Thyroid gland (tissue), 4 donors: ENCODE measurements at regions not wholly inside any gene's neighbourhood (a gene's known extent, or its start where the extent isn't known, plus 50 kb on each side); places are given as distances from the start of the nearest gene placed in this dataset.
A peak's percentile ranks its signal among the peaks of the same experiment; 100 is the strongest.

Experiments used
- DNase-seq, 2 donors: peaks; one replicate each; pipeline ENCODE4 v3.0.0-alpha.2; 2019
- H3K27ac ChIP-seq, 3 donors: fragments of 200-600 bp; sonication (generic); 1 replicate in 2 of 3; 2 replicates in 1 of 3; pipeline ENCODE4 v1.5.1; 2016 to 2019; ENCODE audit warnings: mild to moderate bottlenecking in 1 of 3, moderate library complexity in 1 of 3
- H3K27me3 ChIP-seq: fragments of 200-600 bp; sonication (generic); one replicate; pipeline ENCODE4 v1.5.1; 2019
- H3K36me3 ChIP-seq, 2 donors: fragments of 200-600 bp; sonication (generic); one replicate each; pipeline ENCODE4 v1.5.1; 2016 to 2019
- H3K4me1 ChIP-seq, 2 donors: fragments of 200-600 bp; sonication (generic); one replicate each; pipeline ENCODE4 v1.5.1; 2017 to 2019
- H3K4me3 ChIP-seq, 3 donors: fragments of 200-600 bp; sonication (generic); replicated peaks in 1 of 3; 1 replicate in 2 of 3; 2 replicates in 1 of 3; pipeline ENCODE4 v1.5.1; 2016; ENCODE audit warnings: mild to moderate bottlenecking in 1 of 3
- H3K9me3 ChIP-seq: fragments of 200-600 bp; sonication (generic); one replicate; pipeline ENCODE4 v1.5.1; 2017
- CTCF ChIP-seq, 6 experiments: fragments of 200-600 bp in 3 of 6; fragments of 450-650 bp in 3 of 6; sonication (generic) in 3 of 6; IDR thresholded peaks; one replicate each; pipeline ENCODE4 v1.5.1; 2016 to 2019; ENCODE audit warnings: antibody characterized with exemption in 6 of 6, mild to moderate bottlenecking in 2 of 6, inconsistent platforms in 1 of 6, moderate library complexity in 1 of 6
- POLR2A ChIP-seq, 2 donors: fragments of 450-650 bp; IDR thresholded peaks; one replicate each; pipeline ENCODE4 v1.6.1; 2017; ENCODE audit warnings: antibody characterized with exemption in 2 of 2, mild to moderate bottlenecking in 2 of 2, moderate library complexity in 1 of 2
- WGBS, 2 donors: methylation state at CpG; one replicate each; pipeline ENCODE4 v1.1.5; 2017; 5-methylcytosine and 5-hydroxymethylcytosine counted together
- intact Hi-C: fragments of 100-400 bp; cut with DNase I; formaldehyde crosslinking; loops from one replicate; pipeline ENCODE4 v1.15.1; 2023

DNA sequence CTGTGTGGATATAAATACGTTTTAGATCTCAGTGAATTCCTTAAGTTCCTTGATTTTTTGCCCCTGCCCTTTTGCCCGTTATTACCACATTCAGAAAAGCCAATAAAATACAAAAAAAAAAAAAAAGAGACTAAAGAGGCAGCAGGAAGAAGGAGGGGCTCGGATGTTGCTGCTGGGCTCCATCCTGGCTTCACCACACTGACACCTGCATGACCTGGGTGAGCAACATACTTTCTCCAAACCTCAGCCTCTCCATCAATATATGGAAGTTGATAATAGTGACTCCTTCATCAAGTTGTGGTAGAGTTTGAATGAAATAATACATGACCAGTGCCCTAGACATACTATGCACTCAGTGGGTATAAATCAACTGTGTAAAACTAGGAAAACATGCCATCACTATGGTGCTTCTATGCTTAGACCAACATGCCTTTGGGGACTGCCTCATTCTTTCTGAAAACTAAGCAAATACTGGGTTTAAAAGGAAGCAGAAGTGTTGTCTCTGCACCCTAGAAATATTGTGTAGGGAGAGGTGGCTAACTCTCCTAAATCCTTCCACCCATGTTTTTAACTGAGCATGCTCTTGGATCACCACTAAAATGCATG lies 243.0 kb downstream of the PIK3R1 start:
- DNase-seq = no peak
- peak overlapping the region in 1 of 3 donors; percentile 16 for H3K27ac ChIP-seq
- TF ChIP-seq POLR2A (IDR thresholded peaks at IDR 0.05) (no peak), CTCF (IDR thresholded peaks at IDR 0.05) (no peak)
- no peak overlapping the region for H3K4me3 ChIP-seq
- H3K27me3 ChIP-seq = no peaks in the 10 kb centered on the region
- H3K4me1 ChIP-seq = peaks cover 20 to 28% of the 10 kb centered on the region in 2 donors
- 81 to 85% methylated on average over 3 of the region's 3 CpGs for WGBS, 2 donors
- H3K36me3 ChIP-seq = no peaks in the 10 kb centered on the region
- intact Hi-C loops = no loop called here
- no peaks in the 10 kb centered on the region for H3K9me3 ChIP-seq

- Histone ChIP-seq H3K27ac (peak overlapping the region in 2 of 3 donors; percentile 16 to 25), H3K4me3 (no peak overlapping the region), H3K27me3 (no peaks in the 10 kb centered on the region), H3K4me1 (peaks cover 20 to 28% of the 10 kb centered on the region in 2 donors), H3K36me3 (no peaks in the 10 kb centered on the region), H3K9me3 (no peaks in the 10 kb centered on the region)
- no peak for TF ChIP-seq CTCF (IDR thresholded peaks at IDR 0.05)
- TF ChIP-seq POLR2A (IDR thresholded peaks at IDR 0.05) = no peak
- intact Hi-C loops = no loop called here
- 69 to 74% methylated on average over 3 of the region's 3 CpGs for WGBS, 2 donors
- DNase-seq = no peak
Measured at GRCh38 chr5:68459093-68459809, 243.7 kb downstream of the PIK3R1 start.

- intact Hi-C loops = loop anchor here (5.0 kb wide), 1 partner anchor 172 kb away; no protein-coding TSS in a partner anchor
- no peak for DNase-seq
- Histone ChIP-seq H3K9me3 (no peaks in the 10 kb centered on the region), H3K4me3 (no peak overlapping the region), H3K36me3 (no peaks in the 10 kb centered on the region), H3K4me1 (peaks cover 20 to 28% of the 10 kb centered on the region in 2 donors), H3K27me3 (no peaks in the 10 kb centered on the region), H3K27ac (peak overlapping the region in 2 of 3 donors; percentile 16 to 25)
- TF ChIP-seq POLR2A (IDR thresholded peaks at IDR 0.05) (no peak), CTCF (IDR thresholded peaks at IDR 0.05) (no peak)
- 58 to 68% methylated on average over 3 of the region's 3 CpGs for WGBS, 2 donors
Measured at GRCh38 chr5:68459810-68460139, 244.2 kb downstream of the PIK3R1 start.

GRCh38 chr5:68460147-68460798 lies 244.7 kb downstream of the PIK3R1 start:
- Histone ChIP-seq H3K27me3 (no peaks in the 10 kb centered on the region), H3K4me1 (peaks cover 20 to 28% of the 10 kb centered on the region in 2 donors), H3K27ac (peak overlapping the region in 1 of 3 donors; percentile 16), H3K4me3 (no peak overlapping the region), H3K36me3 (no peaks in the 10 kb centered on the region), H3K9me3 (no peaks in the 10 kb centered on the region)
- intact Hi-C loops = loop anchor here (5.0 kb wide), 1 partner anchor 173 kb away; no protein-coding TSS in a partner anchor
- TF ChIP-seq CTCF (IDR thresholded peaks at IDR 0.05) = peak; percentile 38 to 77 (median 60)
- no peak for TF ChIP-seq POLR2A (IDR thresholded peaks at IDR 0.05)
- peak; percentile 24 to 34 for DNase-seq
- WGBS, 2 donors = 61 to 63% methylated on average over 3 of the region's 3 CpGs

DNA sequence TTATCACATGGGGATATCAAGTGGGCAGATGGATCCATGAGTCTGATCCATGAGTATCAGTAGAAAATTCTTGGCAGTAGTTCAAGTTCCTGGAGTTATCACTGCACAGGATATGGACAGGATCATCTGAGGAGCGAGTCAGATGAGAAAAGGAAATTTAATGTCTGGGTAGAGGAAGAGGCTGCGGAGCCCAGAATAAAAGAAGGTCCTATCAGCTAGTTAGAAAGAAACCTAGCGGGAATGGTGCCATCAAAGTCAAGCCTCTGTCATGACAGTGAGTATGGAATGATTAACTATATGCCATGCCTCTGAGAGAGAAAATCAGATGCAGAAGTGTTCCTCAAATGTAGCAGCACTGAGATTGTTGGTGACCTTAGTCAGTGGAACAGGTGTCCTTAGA lies 248.1 kb downstream of the PIK3R1 start:
- intact Hi-C loops = loop anchor here (5.0 kb wide), 1 partner anchor 176 kb away; no protein-coding TSS in a partner anchor
- peaks cover 17 to 19% of the 10 kb centered on the region in 2 donors for H3K4me1 ChIP-seq
- 90 to 93% methylated on average over 3 of the region's 3 CpGs for WGBS, 2 donors
- DNase-seq = no peak
- TF ChIP-seq POLR2A (IDR thresholded peaks at IDR 0.05) (no peak), CTCF (IDR thresholded peaks at IDR 0.05) (no peak)
- H3K27ac ChIP-seq = no peak overlapping the region
- no peaks in the 10 kb centered on the region for H3K9me3 ChIP-seq
- no peak overlapping the region for H3K4me3 ChIP-seq
- H3K36me3 ChIP-seq = no peaks in the 10 kb centered on the region
- H3K27me3 ChIP-seq = no peaks in the 10 kb centered on the region
